ENCODE measurements at regions not wholly inside any gene's neighbourhood (a gene's known extent, or its start where the extent isn't known, plus 50 kb on each side); places are given as distances from the start of the nearest gene placed in this dataset.

- TF ChIP-seq CTCF (IDR thresholded peaks at IDR 0.05; ENCODE audit: borderline replicate concordance, extremely low read depth, low read length, poor library complexity, severe bottlenecking) (no peak), EZH2 (IDR thresholded peaks at IDR 0.05; ENCODE audit: borderline replicate concordance, low read depth, low read length, severe bottlenecking) (no peak)
These were observed 297.6 kb downstream of the RPLP1 start for GRCh38 chr15:69750253-69750652.
